ENCODE measurements at regions not wholly inside any gene's neighbourhood (a gene's known extent, or its start where the extent isn't known, plus 50 kb on each side); places are given as distances from the start of the nearest gene placed in this dataset.

DNA sequence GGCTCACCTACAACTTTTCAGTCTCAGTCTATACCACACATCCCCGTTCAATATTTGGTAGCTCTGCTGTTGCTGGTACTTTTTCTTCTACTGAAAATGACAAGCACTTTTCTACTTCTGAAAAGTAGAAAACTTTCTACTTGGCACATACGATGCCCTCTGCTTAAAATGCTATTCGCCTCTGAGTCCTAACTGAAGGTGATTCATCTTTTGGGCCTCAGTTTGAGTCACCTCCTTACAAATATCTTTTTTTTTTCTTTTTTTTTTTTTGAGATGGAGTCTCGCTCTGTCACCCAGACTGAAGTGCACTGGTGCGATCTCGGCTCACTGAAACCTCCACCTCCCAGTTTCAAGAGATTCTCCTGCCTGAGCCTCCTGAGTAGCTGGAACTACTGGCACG is 136.0 kb upstream of the CYYR1 start:
- DNase-seq (ENCODE audit: extremely low spot score): no peak
- ChIA-PET CTCF (interaction anchor here (0.6 to 0.7 kb wide), 2 partner anchors 307 to 1590 kb away, joined by 4 to 6 read pairs; no protein-coding TSS in a partner anchor), POLR2A (no interaction called here)
- no peak for TF ChIP-seq SUZ12 (IDR thresholded peaks at IDR 0.05)
- TF ChIP-seq HDGF (IDR thresholded peaks at IDR 0.05; ENCODE audit: borderline replicate concordance): no peak
- no peak for TF ChIP-seq ELF4 (IDR thresholded peaks at IDR 0.05)
- no peak for TF ChIP-seq BHLHE40 (IDR thresholded peaks at IDR 0.05; ENCODE audit: borderline replicate concordance)

- ChIA-PET CTCF (no interaction called here), POLR2A (no interaction called here)
- DNase-seq (ENCODE audit: extremely low spot score): no peak
- TF ChIP-seq FOXK2 (IDR thresholded peaks at IDR 0.05) (no peak), CTBP1 (IDR thresholded peaks at IDR 0.05; ENCODE audit: borderline replicate concordance) (no peak), FOXA1 (IDR thresholded peaks at IDR 0.05) (no peak)
These were observed 135.2 kb upstream of the CYYR1 start for GRCh38 chr21:26708223-26708800.

GRCh38 chr21:26707246-26707645 is 134.2 kb upstream of the CYYR1 start:
- no peak for DNase-seq (ENCODE audit: extremely low spot score)
- ChIA-PET CTCF (interaction anchor here (0.6 kb wide), 1 partner anchor 207 kb away, joined by 3 read pairs; no protein-coding TSS in a partner anchor), POLR2A (no interaction called here)
- TF ChIP-seq FOXA1 (IDR thresholded peaks at IDR 0.05) (no peak), LEF1 (IDR thresholded peaks at IDR 0.05; ENCODE audit: borderline replicate concordance) (no peak), ARNT (IDR thresholded peaks at IDR 0.05) (no peak), ZNF384 (IDR thresholded peaks at IDR 0.05) (no peak), FOXK2 (IDR thresholded peaks at IDR 0.05) (no peak), NFRKB (IDR thresholded peaks at IDR 0.05) (no peak), FOXM1 (IDR thresholded peaks at IDR 0.05; ENCODE audit: borderline replicate concordance) (no peak), BHLHE40 (IDR thresholded peaks at IDR 0.05; ENCODE audit: borderline replicate concordance) (no peak), SP1 (IDR thresholded peaks at IDR 0.05) (no peak), HDGF (IDR thresholded peaks at IDR 0.05; ENCODE audit: borderline replicate concordance) (no peak), L3MBTL2 (conservative IDR thresholded peaks at IDR 0.05) (no peak), PKNOX1 (IDR thresholded peaks at IDR 0.05) (no peak), CTBP1 (IDR thresholded peaks at IDR 0.05; ENCODE audit: borderline replicate concordance) (no peak), ELF4 (IDR thresholded peaks at IDR 0.05) (no peak), TARDBP (IDR thresholded peaks at IDR 0.05) (no peak), SUZ12 (IDR thresholded peaks at IDR 0.05) (no peak)

DNA sequence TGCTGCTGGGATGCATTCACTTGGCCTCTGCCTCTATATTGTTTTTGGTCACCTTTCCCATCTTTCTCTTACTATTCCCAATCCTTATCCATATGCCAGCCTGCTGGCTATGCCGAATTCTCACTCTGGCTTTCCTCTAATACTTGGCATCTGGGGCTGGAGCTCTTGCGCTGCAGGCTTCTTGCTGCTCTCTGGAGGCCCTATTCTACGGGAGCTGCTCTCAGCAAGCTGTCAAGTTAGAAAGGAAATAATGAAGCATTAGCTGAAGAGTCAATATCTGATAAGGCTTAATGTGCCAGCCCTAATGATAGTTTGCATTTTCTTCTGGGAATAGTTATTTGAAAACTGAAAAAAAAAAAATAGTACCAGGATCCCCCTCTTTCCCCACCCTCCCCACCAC is 125.3 kb upstream of the CYYR1 start:
- ChIA-PET POLR2A (no interaction called here), CTCF (no interaction called here)
- TF ChIP-seq BHLHE40 (IDR thresholded peaks at IDR 0.05; ENCODE audit: borderline replicate concordance): no peak
- TF ChIP-seq TARDBP (IDR thresholded peaks at IDR 0.05): no peak
- TF ChIP-seq LEF1 (IDR thresholded peaks at IDR 0.05; ENCODE audit: borderline replicate concordance): no peak
- TF ChIP-seq SP1 (IDR thresholded peaks at IDR 0.05): no peak
- no peak for TF ChIP-seq HDGF (IDR thresholded peaks at IDR 0.05; ENCODE audit: borderline replicate concordance)
- no peak for TF ChIP-seq ZNF384 (IDR thresholded peaks at IDR 0.05)
- TF ChIP-seq ARNT (IDR thresholded peaks at IDR 0.05): no peak
- no peak for TF ChIP-seq L3MBTL2 (conservative IDR thresholded peaks at IDR 0.05)
- no peak for TF ChIP-seq FOXK2 (IDR thresholded peaks at IDR 0.05)
- TF ChIP-seq ELF4 (IDR thresholded peaks at IDR 0.05): no peak
- TF ChIP-seq SUZ12 (IDR thresholded peaks at IDR 0.05): no peak
- no peak for TF ChIP-seq FOXM1 (IDR thresholded peaks at IDR 0.05; ENCODE audit: borderline replicate concordance)
- no peak for TF ChIP-seq NFRKB (IDR thresholded peaks at IDR 0.05)
- no peak for TF ChIP-seq FOXA1 (IDR thresholded peaks at IDR 0.05)
- no peak for DNase-seq (ENCODE audit: extremely low spot score)

DNA sequence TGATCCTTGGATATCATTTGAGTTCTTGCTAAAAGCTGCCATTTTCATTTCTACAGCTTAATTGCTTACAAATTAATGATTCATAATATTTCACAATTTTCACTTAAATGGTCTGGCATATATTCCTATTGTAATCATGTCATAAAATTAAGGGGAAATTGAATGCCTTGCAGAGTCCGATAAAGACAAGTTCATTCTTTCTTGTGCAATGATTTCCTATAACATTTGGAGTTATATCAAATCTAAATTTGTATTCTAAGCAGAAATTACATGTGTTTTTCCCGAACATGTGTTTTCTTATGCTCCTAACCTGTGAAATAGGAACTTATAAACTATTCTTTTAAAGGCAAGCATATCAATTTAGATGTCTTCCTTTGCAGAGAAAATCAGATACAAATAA is 118.3 kb upstream of the CYYR1 start:
- no peak for TF ChIP-seq HDGF (IDR thresholded peaks at IDR 0.05; ENCODE audit: borderline replicate concordance)
- no peak for TF ChIP-seq NFRKB (IDR thresholded peaks at IDR 0.05)
- TF ChIP-seq ZNF384 (IDR thresholded peaks at IDR 0.05): no peak
- TF ChIP-seq TARDBP (IDR thresholded peaks at IDR 0.05): no peak
- no peak for TF ChIP-seq CTBP1 (IDR thresholded peaks at IDR 0.05; ENCODE audit: borderline replicate concordance)
- no peak for TF ChIP-seq FOXK2 (IDR thresholded peaks at IDR 0.05)
- no peak for TF ChIP-seq FOXA1 (IDR thresholded peaks at IDR 0.05)
- TF ChIP-seq PKNOX1 (IDR thresholded peaks at IDR 0.05): no peak
- no peak for TF ChIP-seq BHLHE40 (IDR thresholded peaks at IDR 0.05; ENCODE audit: borderline replicate concordance)
- no peak for TF ChIP-seq FOXM1 (IDR thresholded peaks at IDR 0.05; ENCODE audit: borderline replicate concordance)
- no peak for TF ChIP-seq L3MBTL2 (conservative IDR thresholded peaks at IDR 0.05)
- no peak for TF ChIP-seq LEF1 (IDR thresholded peaks at IDR 0.05; ENCODE audit: borderline replicate concordance)
- no peak for TF ChIP-seq SUZ12 (IDR thresholded peaks at IDR 0.05)
- no peak for TF ChIP-seq ELF4 (IDR thresholded peaks at IDR 0.05)
- TF ChIP-seq SP1 (IDR thresholded peaks at IDR 0.05): no peak
- TF ChIP-seq ARNT (IDR thresholded peaks at IDR 0.05): no peak
- ChIA-PET CTCF (no interaction called here), POLR2A (no interaction called here)
- DNase-seq (ENCODE audit: extremely low spot score): no peak

DNA sequence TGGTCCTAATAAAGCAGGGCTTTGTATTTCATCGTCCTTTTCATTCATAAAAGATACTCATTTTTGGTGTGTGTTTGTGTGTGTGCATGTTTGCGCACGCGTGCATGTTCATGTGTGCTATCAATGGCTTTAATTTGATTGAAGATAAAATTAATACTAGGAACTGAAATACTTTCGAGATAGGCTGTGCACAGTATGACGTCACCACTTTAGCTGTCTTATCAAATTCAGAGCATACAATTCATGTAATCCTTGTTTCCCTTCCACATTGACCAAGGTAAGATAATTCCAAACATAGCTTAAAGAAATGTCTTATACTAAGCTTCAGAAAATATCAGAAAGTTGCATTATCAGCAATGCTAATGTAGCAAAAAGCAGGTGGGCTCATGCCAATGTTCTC is 113.6 kb upstream of the CYYR1 start:
- TF ChIP-seq ELF4 (IDR thresholded peaks at IDR 0.05): no peak
- TF ChIP-seq TARDBP (IDR thresholded peaks at IDR 0.05): no peak
- no peak for TF ChIP-seq L3MBTL2 (conservative IDR thresholded peaks at IDR 0.05)
- no peak for TF ChIP-seq FOXK2 (IDR thresholded peaks at IDR 0.05)
- no peak for TF ChIP-seq FOXM1 (IDR thresholded peaks at IDR 0.05; ENCODE audit: borderline replicate concordance)
- no peak for TF ChIP-seq SP1 (IDR thresholded peaks at IDR 0.05)
- TF ChIP-seq HDGF (IDR thresholded peaks at IDR 0.05; ENCODE audit: borderline replicate concordance): no peak
- TF ChIP-seq NFRKB (IDR thresholded peaks at IDR 0.05): no peak
- no peak for TF ChIP-seq ARNT (IDR thresholded peaks at IDR 0.05)
- TF ChIP-seq PKNOX1 (IDR thresholded peaks at IDR 0.05): no peak
- TF ChIP-seq LEF1 (IDR thresholded peaks at IDR 0.05; ENCODE audit: borderline replicate concordance): no peak
- no peak for TF ChIP-seq SUZ12 (IDR thresholded peaks at IDR 0.05)
- ChIA-PET POLR2A (no interaction called here), CTCF (no interaction called here)
- DNase-seq (ENCODE audit: extremely low spot score): no peak
